Esophagus muscularis mucosa (tissue), 3 donors: ENCODE measurements at regions not wholly inside any gene's neighbourhood (a gene's known extent, or its start where the extent isn't known, plus 50 kb on each side); places are given as distances from the start of the nearest gene placed in this dataset.

Source experiments
- POLR2A ChIP-seq: fragments of 450-650 bp; IDR thresholded peaks from one replicate; pipeline ENCODE4 v1.6.1; 2017; ENCODE audit warnings: antibody characterized with exemption, moderate library complexity, mild to moderate bottlenecking, low read depth
- POLR2AphosphoS5 ChIP-seq, 2 donors: sonication (generic); formaldehyde crosslinking; IDR thresholded peaks; one replicate each; pipeline ENCODE4 v1.6.1; 2017; ENCODE audit warnings: antibody characterized with exemption in 2 of 2
- TF ChIP-seq, protein P1 (sequence below), 3 experiments: fragments of 200-600 bp in 2 of 3; fragments of 450-650 bp in 1 of 3; sonication (generic) in 2 of 3; IDR thresholded peaks; one replicate each; pipeline ENCODE4 v1.5.1; 2017 to 2019; ENCODE audit warnings: antibody characterized with exemption in 3 of 3, mild to moderate bottlenecking in 2 of 3, moderate library complexity in 1 of 3

DNA sequence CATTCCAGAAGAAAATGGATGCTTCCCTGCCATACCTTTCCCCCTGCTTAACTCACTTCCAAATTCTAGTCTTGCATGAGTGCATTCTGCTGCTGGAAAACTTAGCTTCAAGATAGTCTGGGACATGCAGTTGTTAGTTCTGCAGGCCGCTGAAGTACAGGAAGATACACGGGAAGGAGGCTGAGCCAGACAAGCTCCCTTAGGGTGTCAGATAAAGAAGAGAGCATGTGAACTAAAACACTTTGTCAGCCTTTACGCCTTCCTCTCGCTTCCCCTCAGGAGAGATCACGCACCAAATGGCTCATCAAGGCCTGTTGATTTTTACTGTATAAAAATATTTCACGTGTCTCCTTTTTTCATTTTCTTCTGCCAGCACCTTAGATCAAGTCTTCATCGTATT is 420.7 kb downstream of the INSC start:
- TF ChIP-seq, protein P1, sequence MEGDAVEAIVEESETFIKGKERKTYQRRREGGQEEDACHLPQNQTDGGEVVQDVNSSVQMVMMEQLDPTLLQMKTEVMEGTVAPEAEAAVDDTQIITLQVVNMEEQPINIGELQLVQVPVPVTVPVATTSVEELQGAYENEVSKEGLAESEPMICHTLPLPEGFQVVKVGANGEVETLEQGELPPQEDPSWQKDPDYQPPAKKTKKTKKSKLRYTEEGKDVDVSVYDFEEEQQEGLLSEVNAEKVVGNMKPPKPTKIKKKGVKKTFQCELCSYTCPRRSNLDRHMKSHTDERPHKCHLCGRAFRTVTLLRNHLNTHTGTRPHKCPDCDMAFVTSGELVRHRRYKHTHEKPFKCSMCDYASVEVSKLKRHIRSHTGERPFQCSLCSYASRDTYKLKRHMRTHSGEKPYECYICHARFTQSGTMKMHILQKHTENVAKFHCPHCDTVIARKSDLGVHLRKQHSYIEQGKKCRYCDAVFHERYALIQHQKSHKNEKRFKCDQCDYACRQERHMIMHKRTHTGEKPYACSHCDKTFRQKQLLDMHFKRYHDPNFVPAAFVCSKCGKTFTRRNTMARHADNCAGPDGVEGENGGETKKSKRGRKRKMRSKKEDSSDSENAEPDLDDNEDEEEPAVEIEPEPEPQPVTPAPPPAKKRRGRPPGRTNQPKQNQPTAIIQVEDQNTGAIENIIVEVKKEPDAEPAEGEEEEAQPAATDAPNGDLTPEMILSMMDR (IDR thresholded peaks at IDR 0.05): no peak
- TF ChIP-seq POLR2AphosphoS5 (IDR thresholded peaks at IDR 0.05) (no peak), POLR2A (no peak)
